ENCODE measurements at regions not wholly inside any gene's neighbourhood (a gene's known extent, or its start where the extent isn't known, plus 50 kb on each side); places are given as distances from the start of the nearest gene placed in this dataset.

GRCh38 chr5:72692231-72692637 is 124.2 kb upstream of the TNPO1 start:
- TF ChIP-seq CTCF (IDR thresholded peaks at IDR 0.05): no peak
- no peak for TF ChIP-seq POLR2A (IDR thresholded peaks at IDR 0.05)
- no peak for TF ChIP-seq EP300 (IDR thresholded peaks at IDR 0.05)

Data from gastroesophageal sphincter (tissue), 3 donors.